Right ventricle myocardium inferior (tissue), 1 donor: ENCODE measurements at regions not wholly inside any gene's neighbourhood (a gene's known extent, or its start where the extent isn't known, plus 50 kb on each side); places are given as distances from the start of the nearest gene placed in this dataset.
"Not testable (repeated sequence)": the region's sequence is repeated elsewhere in the genome, so short reads cannot be mapped to it uniquely, and the experiment has no call there.

Experiments
- ATAC-seq: fragments of 200-7000 bp; cut with Tn5 transposase; one replicate; pipeline ENCODE4 v1.9.1; 2020; ENCODE audit warnings: mild to moderate bottlenecking, moderate library complexity
- DNase-seq: peaks from one replicate; pipeline ENCODE4 v3.0.0; 2021; ENCODE audit errors: missing footprints
- intact Hi-C: fragments of 100-400 bp; cut with DNase I; formaldehyde crosslinking; loops from one replicate; pipeline ENCODE4 v1.11.0; 2022
- donor health status: DM: no; HTN: yes; CAD: no; lungs with severe emphysema.

DNA sequence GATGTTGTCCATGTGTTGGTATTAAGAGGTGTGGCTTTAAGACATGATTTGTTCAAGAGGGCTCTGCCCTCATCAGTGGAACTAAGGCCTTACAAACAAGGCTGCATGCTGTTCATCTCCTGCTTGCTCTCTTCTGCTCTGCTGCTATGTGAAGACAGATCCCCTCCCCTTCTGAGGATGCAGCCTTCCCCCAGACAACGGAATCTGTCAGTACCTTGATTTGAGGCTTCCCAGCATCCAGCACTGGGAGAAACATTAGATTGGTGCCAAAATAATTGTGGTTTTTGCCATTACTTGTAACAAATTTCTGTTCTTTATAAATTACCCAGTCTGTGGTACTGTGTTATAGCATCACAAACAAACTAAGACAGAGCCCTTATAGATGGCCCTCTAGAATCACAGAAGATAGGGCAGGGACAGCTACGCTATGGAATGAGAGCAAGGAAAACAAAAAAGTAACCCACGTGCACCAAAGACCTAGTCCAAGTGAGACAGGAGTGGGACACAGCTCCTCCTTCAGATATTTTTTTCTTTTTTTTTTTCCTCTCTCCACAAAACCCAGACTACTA is 151.5 kb upstream of the RXFP2 start:
- intact Hi-C loops = no loop called here
- no peak for ATAC-seq
- DNase-seq = no peak

- no peak for ATAC-seq
- no peak for DNase-seq
- intact Hi-C loops = no loop called here
These were observed 151.0 kb upstream of the RXFP2 start for GRCh38 chr13:31588316-31588715.

DNA sequence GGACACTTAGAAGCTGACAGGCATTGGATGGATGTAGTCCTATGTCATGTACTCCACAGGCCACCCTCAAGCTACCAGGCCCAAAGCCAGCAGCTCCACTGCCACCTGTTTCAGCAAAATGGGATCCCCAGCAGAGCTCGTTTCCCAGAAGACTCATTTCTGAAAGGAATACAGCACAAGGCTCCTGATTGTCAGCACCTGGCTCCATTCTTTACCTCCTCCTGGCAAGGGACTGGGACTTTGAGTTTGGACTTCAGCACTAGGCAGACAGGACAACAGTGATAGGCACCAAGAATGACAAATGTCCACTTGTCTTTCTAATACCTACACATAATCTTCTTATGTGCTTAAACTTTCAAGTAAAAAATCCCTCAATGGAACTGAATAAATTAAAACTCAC is 150.4 kb upstream of the RXFP2 start:
- intact Hi-C loops = no loop called here
- ATAC-seq (no peak), DNase-seq (no peak)

GRCh38 chr13:31591642-31592233 is 147.6 kb upstream of the RXFP2 start:
- intact Hi-C loops = no loop called here
- ATAC-seq (no peak), DNase-seq (no peak)

DNA sequence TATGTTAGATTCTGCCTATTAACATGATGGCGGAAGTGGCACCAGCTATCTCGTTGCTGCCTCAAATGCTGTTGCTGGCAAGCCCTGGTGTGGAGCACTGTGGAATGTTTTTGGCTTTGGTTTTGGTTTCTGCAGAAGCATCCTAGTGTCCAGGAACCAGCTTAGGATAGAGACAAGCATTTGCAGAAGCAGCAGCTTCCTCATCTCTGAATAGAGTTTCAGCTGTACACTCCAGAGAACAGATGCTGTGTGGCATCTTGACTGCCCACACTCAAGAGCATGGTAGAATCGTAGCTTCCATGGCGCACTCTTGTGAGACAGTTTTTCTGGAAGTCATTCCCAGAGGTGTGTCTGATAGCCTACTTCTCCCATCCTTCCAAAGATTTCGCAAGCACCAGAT is 145.3 kb upstream of the RXFP2 start:
- ATAC-seq = no peak
- intact Hi-C loops = no loop called here

GRCh38 chr13:31595563-31595962 is 143.8 kb upstream of the RXFP2 start:
- DNase-seq (no peak), ATAC-seq (no peak)
- intact Hi-C loops = no loop called here

More for the DNA sequence above, 145.3 kb upstream of the RXFP2 start:
- DNase-seq = no peak

DNA sequence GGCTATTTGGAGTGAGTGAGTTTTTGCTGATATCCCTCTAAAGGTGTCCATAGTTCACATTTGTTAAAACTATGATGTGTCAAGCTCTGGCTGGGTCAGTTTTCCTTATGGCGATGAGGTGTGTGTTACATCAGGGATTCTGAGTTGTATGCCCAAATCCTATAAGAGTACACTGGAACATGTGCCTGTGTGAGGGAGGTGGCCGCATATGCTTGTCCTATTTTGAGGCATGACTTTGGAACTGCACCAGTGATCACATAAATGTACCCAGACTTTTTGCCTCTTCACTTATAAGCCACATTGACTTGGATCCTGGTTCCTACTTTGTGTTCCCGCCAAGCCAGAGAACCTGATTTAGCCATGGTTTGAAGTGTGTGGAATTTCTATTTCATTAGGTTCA is 140.3 kb upstream of the RXFP2 start:
- DNase-seq = no peak
- no peak for ATAC-seq
- intact Hi-C loops = no loop called here

DNA sequence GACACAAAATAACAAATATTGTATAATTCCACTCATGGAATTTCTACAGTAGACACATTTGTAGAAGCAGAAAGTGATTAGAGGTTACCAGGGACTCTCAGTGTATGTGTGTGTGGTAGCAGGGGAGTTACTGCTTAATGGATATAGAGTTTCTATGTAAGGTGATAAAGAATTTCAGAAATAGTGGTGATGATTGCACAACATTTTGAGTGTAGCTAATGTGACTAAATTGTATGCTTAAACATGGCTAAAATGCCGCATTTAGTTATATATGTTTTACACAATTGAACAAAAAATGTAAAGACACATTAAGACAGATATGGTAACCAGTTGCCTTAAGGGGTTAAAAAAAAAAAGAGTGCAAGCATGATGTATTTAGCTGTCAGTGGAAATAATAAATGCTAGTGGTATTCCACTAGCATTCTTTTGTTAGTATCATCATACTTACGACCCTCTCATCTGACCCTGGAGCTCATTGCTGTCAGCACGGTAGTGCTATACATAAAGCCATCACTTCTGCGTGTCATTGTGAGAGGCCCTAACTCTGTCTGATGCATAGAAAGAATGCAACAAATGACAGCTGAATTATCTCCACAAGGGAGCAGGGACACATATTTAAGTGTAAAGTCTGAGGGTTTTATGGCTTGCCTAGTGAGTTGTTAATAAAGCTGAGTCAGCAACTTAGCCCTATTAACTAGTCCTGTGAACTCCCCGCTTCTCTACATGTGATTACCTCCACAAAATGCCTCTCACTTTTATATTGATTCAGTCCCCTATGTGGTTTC is 134.1 kb upstream of the RXFP2 start:
- intact Hi-C loops = no loop called here
- ATAC-seq (no peak), DNase-seq (no peak)

DNA sequence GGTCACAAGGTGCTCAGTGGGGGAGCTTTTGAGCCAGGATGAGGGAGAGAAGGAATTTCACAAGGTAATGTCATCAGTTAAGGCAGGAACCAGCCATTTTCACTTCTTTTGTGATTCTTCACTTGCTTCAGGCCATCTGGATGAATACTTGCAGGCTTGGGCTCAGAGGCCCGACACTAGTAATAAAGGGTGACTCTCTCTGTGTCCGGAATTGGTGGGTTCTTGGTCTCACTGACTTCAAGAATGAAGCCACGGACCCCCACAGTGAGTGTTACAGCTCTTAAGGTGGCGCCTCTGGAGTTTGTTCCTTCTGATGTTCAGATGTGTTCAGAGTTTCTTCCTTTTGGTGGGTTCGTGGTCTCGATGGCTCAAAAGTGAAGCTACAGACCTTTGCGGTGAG is 131.8 kb upstream of the RXFP2 start:
- ATAC-seq, DNase-seq, intact Hi-C loops: not testable (repeated sequence)

DNA sequence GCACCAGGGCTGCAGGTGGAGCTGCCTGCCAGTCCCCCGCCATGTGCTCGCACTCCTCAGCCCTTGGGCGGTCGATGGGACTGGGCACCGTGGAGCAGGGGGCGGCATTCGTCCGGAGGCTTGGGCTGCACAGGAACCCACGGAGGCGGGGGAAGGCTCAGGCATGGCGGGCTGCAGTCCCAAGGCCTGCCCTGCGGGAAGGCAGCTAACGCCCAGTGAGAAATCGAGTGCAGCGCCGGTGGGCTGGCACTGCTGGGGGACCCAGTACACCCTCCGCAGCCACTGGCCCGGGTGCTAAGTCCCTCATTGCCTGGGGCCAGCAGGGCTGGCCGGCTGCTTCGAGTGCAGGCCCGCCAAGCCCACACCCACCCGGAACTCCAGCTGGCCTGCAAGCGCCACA is 130.5 kb upstream of the RXFP2 start:
- intact Hi-C loops, DNase-seq, ATAC-seq: not testable (repeated sequence)

- ATAC-seq (no peak), DNase-seq (no peak)
- intact Hi-C loops = no loop called here
These were observed 128.9 kb upstream of the RXFP2 start for GRCh38 chr13:31610270-31610998.

DNA sequence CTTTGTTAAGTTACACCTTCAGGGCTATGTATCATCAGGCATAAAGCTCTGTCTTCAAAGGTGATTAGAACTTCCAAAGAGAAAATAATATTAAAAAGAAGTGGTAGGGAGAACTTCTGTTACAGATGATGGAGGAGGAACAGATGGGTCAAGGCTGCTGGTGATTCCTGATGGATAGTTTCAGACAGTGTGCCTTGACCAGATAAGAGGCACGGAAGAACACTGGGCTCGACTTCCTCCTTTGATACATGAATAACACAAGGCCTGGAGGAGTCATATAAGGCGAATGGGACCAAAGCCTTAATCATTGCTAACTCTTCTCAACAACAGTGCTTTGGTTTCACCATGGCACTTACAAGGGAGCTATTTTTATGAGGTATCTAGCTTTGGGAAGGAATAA is 128.1 kb upstream of the RXFP2 start:
- DNase-seq = no peak
- ATAC-seq = no peak

GRCh38 chr13:31614073-31614472 is 125.3 kb upstream of the RXFP2 start:
- intact Hi-C loops = no loop called here
- DNase-seq = no peak
- ATAC-seq = no peak

More for the DNA sequence above, 128.1 kb upstream of the RXFP2 start:
- intact Hi-C loops = no loop called here

DNA sequence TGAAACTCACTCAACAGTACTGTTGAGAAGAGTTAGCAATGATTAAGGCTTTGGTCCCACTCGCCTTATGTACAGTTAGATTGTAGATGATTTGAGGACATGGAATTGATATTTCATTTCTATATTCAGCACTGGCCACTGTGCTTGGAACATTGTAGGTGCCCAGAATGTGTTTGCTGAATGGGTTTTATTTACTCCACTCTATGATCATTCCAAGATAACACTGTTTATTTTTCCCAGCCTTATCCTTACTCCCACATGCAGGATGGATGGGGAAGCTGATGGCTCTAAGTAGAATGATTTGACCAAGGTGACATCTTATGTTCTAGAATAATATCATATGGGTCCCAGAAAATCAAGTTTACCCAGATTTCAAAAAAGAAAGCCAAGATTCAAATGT is 124.6 kb upstream of the RXFP2 start:
- ATAC-seq (no peak), DNase-seq (no peak)
- intact Hi-C loops = no loop called here

DNA sequence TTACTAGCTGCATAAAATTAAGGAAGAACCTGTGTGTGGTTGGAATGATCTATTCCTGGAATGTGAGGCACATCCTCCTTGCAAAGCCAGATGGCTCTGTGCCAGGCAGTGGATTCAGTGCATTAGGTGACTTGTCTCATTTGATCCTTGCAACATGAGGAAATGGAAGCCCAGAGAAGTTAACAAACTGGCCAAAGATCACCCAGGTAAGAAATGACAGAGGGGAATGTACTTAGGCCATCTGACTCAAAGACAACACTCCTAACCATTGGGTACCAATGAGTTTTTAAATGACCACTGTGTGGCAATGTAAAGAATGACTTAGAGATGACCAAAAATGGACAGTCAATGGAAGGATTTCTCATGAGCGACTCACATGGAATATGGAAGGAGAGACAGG is 114.2 kb upstream of the RXFP2 start:
- DNase-seq (no peak), ATAC-seq (no peak)
- intact Hi-C loops = no loop called here

DNA sequence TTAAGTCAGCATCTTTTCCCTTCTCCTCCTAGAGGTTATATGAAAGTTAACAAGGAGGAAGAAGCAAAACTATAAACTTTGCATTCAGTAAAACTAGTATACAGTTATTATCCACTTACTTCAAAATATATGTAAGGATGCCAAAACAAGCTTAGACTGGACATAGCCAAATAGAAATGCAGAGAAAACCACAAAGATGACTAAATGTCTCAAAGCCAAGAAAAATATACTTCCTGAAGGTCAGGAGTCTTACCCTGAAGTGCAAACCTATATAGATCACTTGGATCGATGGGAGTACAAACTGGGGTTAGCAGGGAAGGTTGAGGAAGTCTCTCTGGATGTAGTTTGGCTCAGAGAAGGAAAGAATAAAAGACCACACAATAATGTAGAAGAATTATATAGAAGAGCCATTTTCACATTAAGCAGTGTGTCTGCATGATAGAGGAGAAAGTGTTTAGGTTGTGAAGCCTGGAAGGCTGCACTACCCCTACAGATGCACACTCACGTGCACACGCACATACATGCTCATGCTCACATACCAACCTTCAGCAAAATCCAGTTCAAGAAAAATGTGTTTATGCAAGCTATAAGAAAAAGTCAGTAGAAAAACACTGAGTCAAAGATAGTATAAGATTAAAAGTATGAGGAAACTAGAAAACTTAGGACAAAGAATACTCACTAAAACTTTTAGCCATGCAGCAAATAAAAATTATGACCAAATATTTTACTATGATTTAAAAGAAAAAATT is 112.1 kb upstream of the RXFP2 start:
- no peak for ATAC-seq
- intact Hi-C loops = no loop called here
- no peak for DNase-seq

- ATAC-seq (no peak), DNase-seq (no peak)
- intact Hi-C loops = no loop called here
These were observed 110.1 kb upstream of the RXFP2 start for GRCh38 chr13:31629085-31629780.

- DNase-seq (no peak), ATAC-seq (no peak)
- intact Hi-C loops = no loop called here
These were observed 108.3 kb upstream of the RXFP2 start for GRCh38 chr13:31631071-31631470.
